Kidney (tissue), 13 donors: ENCODE measurements at regions not wholly inside any gene's neighbourhood (a gene's known extent, or its start where the extent isn't known, plus 50 kb on each side); places are given as distances from the start of the nearest gene placed in this dataset.
A peak's percentile ranks its signal among the peaks of the same experiment; 100 is the strongest.
"Not testable (repeated sequence)": the region's sequence is repeated elsewhere in the genome, so short reads cannot be mapped to it uniquely, and the experiment has no call there.

Source experiments
- DNase-seq, 5 donors: peaks; one replicate each; pipeline ENCODE4 v3.0.0-alpha.2; 2013 to 2020
- FAIRE-seq: peaks from 2 replicates; lab custom pipeline; 2012; peaks lifted over from hg19 to GRCh38; lab: Jason Lieb, UNC
- H3K27ac ChIP-seq, 2 donors: one replicate each; pipeline ENCODE4 v1.7.0; 2013; ENCODE audit warnings: low read depth in 2 of 2, low read length in 2 of 2, inconsistent platforms in 1 of 2
- H3K27me3 ChIP-seq: one replicate; pipeline ENCODE4 v1.7.1; 2013; ENCODE audit warnings: low read length, inconsistent platforms; ENCODE audit not compliant: control insufficient read depth, insufficient read depth
- H3K36me3 ChIP-seq, 3 donors: one replicate each; pipeline versions ENCODE4 v1.7.0 to v1.7.1; 2013; ENCODE audit warnings: low read length in 3 of 3, control low read depth in 1 of 3, inconsistent platforms in 1 of 3; ENCODE audit not compliant: insufficient read depth in 3 of 3, control insufficient read depth in 2 of 3
- H3K4me1 ChIP-seq, 3 donors: one replicate each; pipeline versions ENCODE4 v1.7.0 to v1.7.1; 2013; ENCODE audit warnings: low read length in 3 of 3, inconsistent platforms in 1 of 3, low read depth in 1 of 3; ENCODE audit not compliant: control insufficient read depth in 2 of 3, insufficient read depth in 2 of 3
- H3K4me3 ChIP-seq, 3 donors: one replicate each; pipeline versions ENCODE4 v1.7.0 to v1.8.1; 2013; ENCODE audit warnings: low read length in 3 of 3, control low read depth in 1 of 3, inconsistent platforms in 1 of 3
- H3K9ac ChIP-seq, 3 donors: one replicate each; pipeline versions ENCODE4 v1.7.0 to v1.7.1; 2013; ENCODE audit warnings: low read length in 3 of 3, control low read depth in 1 of 3, inconsistent platforms in 1 of 3
- H3K9me3 ChIP-seq, 3 donors: one replicate each; pipeline versions ENCODE4 v1.7.0 to v1.7.1; 2013; ENCODE audit warnings: low read length in 3 of 3, control low read depth in 1 of 3, inconsistent platforms in 1 of 3; ENCODE audit not compliant: control insufficient read depth in 2 of 3, insufficient read depth in 1 of 3
- intact Hi-C: fragments of 100-400 bp; cut with DNase I; formaldehyde crosslinking; loops from one replicate; pipeline ENCODE4 v1.11.1; 2022
- TF ChIP-seq, protein P1 (sequence below): IDR thresholded peaks from 3 replicates; pipeline ENCODE4 v1.5.1; 2012; ENCODE audit warnings: mild to moderate bottlenecking, moderate library complexity, borderline replicate concordance; ENCODE audit not compliant: insufficient read depth; ENCODE audit errors: extremely low read depth
- donor health status: control.
- donor health status: control.
- donor health status: control.
- donor health status: control.
- donor health status: control.
- donor health status: DM: yes; HTN: yes; CAD: no.
- donor health status: Normal renal cell carcinoma (clear cell type).

DNA sequence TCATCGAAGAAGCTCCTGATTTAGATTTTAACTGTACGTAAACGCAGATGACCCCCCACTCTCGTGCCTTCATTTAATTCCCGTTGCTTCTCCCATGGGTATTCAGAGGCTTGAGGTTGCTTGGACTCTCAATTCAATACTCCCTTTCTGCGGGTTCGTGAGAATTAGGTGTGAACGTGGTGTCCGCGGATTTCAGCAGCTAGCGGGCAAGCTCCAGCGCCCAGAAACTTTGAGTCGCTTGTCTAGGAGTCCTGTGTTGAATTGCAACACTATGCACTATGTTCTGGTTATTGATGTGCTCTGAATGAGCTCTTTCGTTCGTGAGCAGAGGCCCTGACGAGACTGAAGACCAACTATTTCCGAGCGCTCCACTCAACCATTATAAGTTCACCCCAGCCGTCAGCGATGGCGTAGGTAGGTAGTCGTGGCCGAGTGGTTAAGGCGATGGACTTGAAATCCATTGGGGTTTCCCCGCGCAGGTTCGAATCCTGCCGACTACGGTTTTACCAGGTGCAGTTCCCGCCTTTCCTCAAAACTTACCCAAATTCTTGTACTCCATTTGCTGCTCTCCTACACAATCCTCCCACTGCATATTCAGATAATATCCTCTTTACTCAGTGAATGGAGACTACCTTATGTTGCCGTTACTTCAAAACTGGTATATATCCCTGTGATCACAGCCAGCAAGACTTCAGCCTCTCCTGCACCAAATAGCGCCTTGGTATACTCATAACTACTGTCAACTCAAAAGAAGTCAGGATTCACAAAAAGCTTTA lies 72.6 kb upstream of the ZNF184 start:
- intact Hi-C loops: no loop called here
- no peak overlapping the region for H3K4me3 ChIP-seq
- no peak overlapping the region for H3K27ac ChIP-seq
- FAIRE-seq (no peak), DNase-seq (peak in 1 of 5 donors; percentile 13)
- no peaks in the 10 kb centered on the region for H3K36me3 ChIP-seq
- peaks cover 0 to 3% (median 0%) of the 10 kb centered on the region in 3 donors for H3K9me3 ChIP-seq
- no peaks in the 10 kb centered on the region for H3K4me1 ChIP-seq
- TF ChIP-seq, protein P1, sequence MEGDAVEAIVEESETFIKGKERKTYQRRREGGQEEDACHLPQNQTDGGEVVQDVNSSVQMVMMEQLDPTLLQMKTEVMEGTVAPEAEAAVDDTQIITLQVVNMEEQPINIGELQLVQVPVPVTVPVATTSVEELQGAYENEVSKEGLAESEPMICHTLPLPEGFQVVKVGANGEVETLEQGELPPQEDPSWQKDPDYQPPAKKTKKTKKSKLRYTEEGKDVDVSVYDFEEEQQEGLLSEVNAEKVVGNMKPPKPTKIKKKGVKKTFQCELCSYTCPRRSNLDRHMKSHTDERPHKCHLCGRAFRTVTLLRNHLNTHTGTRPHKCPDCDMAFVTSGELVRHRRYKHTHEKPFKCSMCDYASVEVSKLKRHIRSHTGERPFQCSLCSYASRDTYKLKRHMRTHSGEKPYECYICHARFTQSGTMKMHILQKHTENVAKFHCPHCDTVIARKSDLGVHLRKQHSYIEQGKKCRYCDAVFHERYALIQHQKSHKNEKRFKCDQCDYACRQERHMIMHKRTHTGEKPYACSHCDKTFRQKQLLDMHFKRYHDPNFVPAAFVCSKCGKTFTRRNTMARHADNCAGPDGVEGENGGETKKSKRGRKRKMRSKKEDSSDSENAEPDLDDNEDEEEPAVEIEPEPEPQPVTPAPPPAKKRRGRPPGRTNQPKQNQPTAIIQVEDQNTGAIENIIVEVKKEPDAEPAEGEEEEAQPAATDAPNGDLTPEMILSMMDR: no peak
- peaks cover 60% of the 10 kb centered on the region for H3K27me3 ChIP-seq
- H3K9ac ChIP-seq: no peak overlapping the region

DNA sequence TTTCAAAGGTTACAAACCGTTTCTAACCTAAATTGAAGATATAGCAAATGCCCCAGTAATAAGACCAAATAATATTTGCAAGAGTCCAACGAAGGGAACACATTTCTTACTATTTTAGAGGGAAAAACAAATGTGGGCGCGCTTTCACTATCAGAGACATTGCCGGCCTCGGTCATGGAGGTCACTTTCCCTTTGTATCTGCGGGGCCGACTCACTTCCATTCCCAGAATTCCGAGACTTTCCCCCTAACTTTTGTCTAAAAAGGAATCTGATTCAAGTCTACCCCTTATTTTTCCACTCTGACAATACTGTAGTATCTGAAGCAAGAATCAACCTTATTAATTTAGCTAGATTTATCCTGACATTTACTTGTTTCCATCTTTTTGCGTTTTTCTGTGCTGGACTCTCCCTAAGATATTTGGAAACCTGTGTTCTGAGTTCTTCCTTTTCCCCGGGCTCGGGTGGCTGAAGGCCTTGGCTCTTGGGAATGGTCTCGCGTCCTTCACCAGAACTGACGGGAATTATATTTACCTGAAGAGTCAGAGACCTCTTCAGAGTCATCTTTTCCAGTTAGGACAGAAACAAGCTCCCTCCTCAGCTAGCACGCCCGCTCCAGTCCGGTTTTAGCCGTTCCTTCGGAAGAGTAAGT lies 71.8 kb upstream of the ZNF184 start:
- DNase-seq: no peak
- no peak overlapping the region for H3K9ac ChIP-seq
- TF ChIP-seq, protein P1: no peak
- H3K4me1 ChIP-seq: no peaks in the 10 kb centered on the region
- H3K27ac ChIP-seq: no peak overlapping the region
- H3K27me3 ChIP-seq: peaks cover 56% of the 10 kb centered on the region
- H3K9me3 ChIP-seq: peaks cover 0 to 3% (median 0%) of the 10 kb centered on the region in 3 donors
- no peaks in the 10 kb centered on the region for H3K36me3 ChIP-seq
- intact Hi-C loops: no loop called here
- H3K4me3 ChIP-seq: peak overlapping the region in 1 of 3 donors; percentile 21
- FAIRE-seq: no peak

DNA sequence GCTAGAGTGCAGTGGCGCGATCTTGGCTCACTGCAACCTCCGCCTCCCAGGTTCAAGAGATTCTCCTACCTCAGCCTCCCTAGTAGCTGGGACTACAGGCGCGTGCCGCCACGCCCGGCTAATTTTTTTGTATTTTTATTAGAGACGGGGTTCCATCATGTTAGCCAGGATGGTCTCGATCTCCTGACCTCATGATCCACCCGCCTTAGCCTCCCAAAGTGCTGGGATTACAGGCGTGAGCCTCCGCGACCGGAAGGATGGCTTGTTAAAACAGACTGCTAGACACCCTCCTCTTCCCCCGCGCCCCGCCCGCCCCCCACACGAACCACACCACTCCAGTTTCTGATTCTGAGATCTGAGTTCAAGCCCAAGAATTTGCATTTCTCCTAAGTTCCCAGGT lies 71.2 kb upstream of the ZNF184 start:
- H3K9ac ChIP-seq, H3K36me3 ChIP-seq, DNase-seq, H3K4me3 ChIP-seq, intact Hi-C loops, FAIRE-seq, H3K27ac ChIP-seq, H3K4me1 ChIP-seq, H3K9me3 ChIP-seq: not testable (repeated sequence)
- peaks cover 53% of the 10 kb centered on the region for H3K27me3 ChIP-seq

DNA sequence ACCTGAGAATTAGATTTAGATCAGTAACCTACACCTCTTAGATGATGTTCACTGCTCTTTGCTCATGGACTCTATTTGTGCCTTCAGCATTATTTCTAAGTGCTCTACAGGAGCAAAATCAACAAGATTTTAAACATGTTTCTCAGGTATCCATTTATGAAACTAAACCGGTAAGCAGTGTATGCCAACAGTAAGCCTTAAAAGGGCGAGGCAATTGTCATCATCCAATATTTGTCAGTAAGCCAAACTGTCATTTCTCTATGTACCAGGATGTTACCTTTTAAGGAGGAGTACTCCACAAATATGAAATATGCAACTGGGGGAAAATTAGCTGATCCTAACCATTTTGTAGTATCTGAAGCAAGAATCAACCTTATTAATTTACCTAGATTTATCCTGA lies 69.6 kb upstream of the ZNF184 start:
- H3K4me1 ChIP-seq: no peaks in the 10 kb centered on the region
- H3K27me3 ChIP-seq: peaks cover 42% of the 10 kb centered on the region
- no peak for FAIRE-seq
- intact Hi-C loops: no loop called here
- no peak for DNase-seq
- H3K4me3 ChIP-seq: no peak overlapping the region
- no peak overlapping the region for H3K27ac ChIP-seq
- H3K36me3 ChIP-seq: no peaks in the 10 kb centered on the region
- H3K9me3 ChIP-seq: peaks cover 0 to 3% (median 0%) of the 10 kb centered on the region in 3 donors
- no peak overlapping the region for H3K9ac ChIP-seq
- TF ChIP-seq, protein P1: no peak
